ENCODE measurements at regions not wholly inside any gene's neighbourhood (a gene's known extent, or its start where the extent isn't known, plus 50 kb on each side); places are given as distances from the start of the nearest gene placed in this dataset.
"Not testable (repeated sequence)": the region's sequence is repeated elsewhere in the genome, so short reads cannot be mapped to it uniquely, and the experiment has no call there.

GRCh38 chr2:91667341-91667740, 2975.9 kb downstream of the RPIA start:
- intact Hi-C loops (cut with DNase I) = not testable (repeated sequence)

GRCh38 chr2:91685541-91685940, 2994.1 kb downstream of the RPIA start:
- intact Hi-C loops (cut with DNase I); H3K27ac ChIP-seq; H3K4me1 ChIP-seq; H3K36me3 ChIP-seq; ATAC-seq; H3K9me3 ChIP-seq; H3K4me3 ChIP-seq: not testable (repeated sequence)
- peak in 1 of 4 donors; percentile 31 for DNase-seq
- peaks cover 0 to 11% of the 10 kb centered on the region in 2 donors for H3K27me3 ChIP-seq

More at GRCh38 chr2:91667341-91667740, 2975.9 kb downstream of the RPIA start:
- H3K27ac ChIP-seq, DNase-seq, ATAC-seq, H3K4me3 ChIP-seq, H3K36me3 ChIP-seq, H3K4me1 ChIP-seq, H3K9me3 ChIP-seq, H3K27me3 ChIP-seq: not testable (repeated sequence)

- H3K36me3 ChIP-seq; H3K4me1 ChIP-seq; ATAC-seq; H3K4me3 ChIP-seq; intact Hi-C loops (cut with DNase I); H3K27ac ChIP-seq; H3K9me3 ChIP-seq: not testable (repeated sequence)
- H3K27me3 ChIP-seq = peaks cover 0 to 11% of the 10 kb centered on the region in 2 donors
- DNase-seq = peak in 1 of 4 donors; percentile 54
Observed at GRCh38 chr2:91686046-91686445, 2994.6 kb downstream of the RPIA start.

Measured in left lung (tissue), 4 donors.